HG03378 (cell line): ENCODE measurements at regions not wholly inside any gene's neighbourhood (a gene's known extent, or its start where the extent isn't known, plus 50 kb on each side); places are given as distances from the start of the nearest gene placed in this dataset.

Source experiments
- ATAC-seq: cut with Tn5 transposase; IDR thresholded peaks from one replicate; pipeline ENCODE4 v1.9.1; 2021; ENCODE audit warnings: mild to moderate bottlenecking, moderate library complexity; ENCODE audit not compliant: unreplicated experiment

- ATAC-seq = no peak
Measured at GRCh38 chr22:48793949-48794348, 1033.7 kb downstream of the BRD1 start.

DNA sequence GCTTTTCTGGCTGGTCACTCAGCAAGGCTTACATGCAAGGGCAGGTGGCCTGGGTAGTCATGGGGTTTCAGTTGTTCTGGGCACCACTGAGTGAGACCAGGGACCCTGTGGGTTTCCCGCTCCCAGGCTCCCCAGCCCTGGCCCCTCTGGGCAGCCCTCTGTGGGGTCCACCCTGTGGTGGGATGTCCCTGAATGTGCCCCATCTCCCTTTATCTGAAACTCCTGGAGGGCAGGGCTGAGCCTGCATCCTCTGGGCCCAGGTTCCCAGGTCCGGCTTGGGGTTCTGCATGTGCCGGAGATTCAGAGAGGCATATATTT is 1041.0 kb downstream of the BRD1 start:
- ATAC-seq = no peak

DNA sequence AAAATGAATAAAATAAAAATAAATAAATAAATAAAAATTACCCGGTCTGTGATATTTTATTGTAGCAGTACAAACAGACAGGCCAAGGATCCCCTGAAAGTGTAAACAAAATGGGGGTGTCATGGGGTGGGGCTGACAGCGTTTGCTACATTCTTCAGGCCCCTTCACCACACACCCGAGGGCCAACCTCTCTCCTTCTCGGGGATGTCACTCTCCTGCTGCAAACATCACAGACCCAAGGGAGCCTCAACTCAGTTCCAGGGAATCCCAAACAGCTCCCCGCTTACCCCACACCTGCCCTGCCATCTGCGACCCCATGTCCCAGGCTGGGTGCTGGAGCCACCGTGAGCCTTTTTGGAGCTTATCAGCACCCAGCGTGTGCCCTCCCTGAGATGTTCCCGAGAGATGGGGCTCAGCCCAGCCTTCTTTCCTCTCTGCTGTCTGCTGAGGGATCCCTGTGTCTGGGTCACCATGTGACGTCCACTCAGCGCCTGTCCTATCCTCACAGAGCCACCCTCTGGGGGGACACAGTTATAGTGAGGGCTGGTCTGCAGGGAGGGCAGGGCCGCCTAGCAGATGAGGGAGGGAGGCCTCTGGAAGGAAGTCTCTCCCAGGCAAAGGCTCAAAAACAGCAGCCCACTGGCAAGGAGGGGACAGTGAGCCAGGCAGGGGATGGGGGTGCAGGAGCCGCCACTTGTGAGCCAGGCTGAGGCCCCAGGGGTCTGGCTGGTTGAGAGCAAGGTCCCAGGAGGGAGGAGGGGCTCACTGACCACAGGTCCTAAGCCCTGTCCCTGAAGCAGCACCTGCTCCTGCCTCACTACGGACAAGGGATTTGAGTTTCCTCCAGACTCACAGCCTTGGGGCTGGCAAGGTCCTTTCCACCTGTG is 1041.6 kb downstream of the BRD1 start:
- ATAC-seq = no peak

GRCh38 chr22:48784701-48785503 is 1042.8 kb downstream of the BRD1 start:
- ATAC-seq = no peak

GRCh38 chr22:48783821-48784266 is 1043.8 kb downstream of the BRD1 start:
- no peak for ATAC-seq

DNA sequence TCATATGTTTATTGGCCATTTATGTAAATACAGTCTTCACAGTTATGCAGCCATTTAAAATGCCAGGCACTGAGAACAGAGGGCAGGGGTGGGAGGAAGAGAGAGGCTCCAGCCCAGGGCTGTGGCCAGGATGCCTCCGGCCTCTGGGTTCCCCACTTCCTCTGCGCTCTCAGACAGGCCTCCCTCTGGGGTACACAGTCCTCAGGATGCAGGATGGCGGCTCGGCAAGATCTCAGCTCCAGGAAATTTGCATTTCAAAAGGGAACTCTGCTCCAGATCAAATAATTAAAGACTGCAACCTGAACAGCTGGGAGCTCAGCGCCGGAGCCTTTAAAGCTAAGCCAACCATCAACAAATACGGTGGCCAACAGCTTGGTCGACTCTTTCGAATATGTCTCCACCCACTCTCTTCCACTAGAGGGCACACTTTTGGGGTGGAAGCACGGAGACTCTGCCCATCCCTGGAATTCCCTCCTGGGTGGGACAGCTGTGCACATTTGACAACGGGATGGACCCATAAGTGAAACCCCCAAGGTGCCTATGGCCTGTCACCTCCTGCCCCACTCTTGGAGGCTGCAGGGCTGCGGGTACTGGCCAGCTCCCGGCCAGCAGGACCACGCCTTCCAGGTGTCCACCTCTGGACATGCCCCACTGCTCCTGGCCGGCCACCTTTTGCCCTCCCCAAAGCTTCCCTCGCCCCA is 1044.7 kb downstream of the BRD1 start:
- ATAC-seq = no peak

GRCh38 chr22:48782326-48782725 is 1045.3 kb downstream of the BRD1 start:
- no peak for ATAC-seq

- no peak for ATAC-seq
Measured at GRCh38 chr22:48781868-48782267, 1045.8 kb downstream of the BRD1 start.

DNA sequence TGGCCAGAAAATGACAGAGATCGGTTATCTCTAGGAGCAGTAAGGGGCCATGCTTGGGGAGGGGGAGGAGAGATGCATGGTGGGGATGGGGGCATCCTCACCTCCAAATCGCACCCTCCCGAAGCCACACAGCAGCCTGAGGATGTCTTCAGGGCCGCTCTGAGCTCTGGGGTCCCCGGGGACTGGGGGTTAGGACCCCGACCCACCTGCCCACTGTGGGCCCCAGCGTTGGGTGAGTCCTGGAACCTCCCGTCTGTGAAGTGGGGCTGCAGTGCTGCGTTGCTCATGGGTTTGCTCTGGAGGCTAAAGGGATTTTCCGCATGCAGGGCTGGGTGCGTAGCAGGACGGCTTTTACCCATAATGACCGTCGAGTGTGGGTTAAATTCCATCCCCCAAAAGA is 1046.3 kb downstream of the BRD1 start:
- no peak for ATAC-seq

DNA sequence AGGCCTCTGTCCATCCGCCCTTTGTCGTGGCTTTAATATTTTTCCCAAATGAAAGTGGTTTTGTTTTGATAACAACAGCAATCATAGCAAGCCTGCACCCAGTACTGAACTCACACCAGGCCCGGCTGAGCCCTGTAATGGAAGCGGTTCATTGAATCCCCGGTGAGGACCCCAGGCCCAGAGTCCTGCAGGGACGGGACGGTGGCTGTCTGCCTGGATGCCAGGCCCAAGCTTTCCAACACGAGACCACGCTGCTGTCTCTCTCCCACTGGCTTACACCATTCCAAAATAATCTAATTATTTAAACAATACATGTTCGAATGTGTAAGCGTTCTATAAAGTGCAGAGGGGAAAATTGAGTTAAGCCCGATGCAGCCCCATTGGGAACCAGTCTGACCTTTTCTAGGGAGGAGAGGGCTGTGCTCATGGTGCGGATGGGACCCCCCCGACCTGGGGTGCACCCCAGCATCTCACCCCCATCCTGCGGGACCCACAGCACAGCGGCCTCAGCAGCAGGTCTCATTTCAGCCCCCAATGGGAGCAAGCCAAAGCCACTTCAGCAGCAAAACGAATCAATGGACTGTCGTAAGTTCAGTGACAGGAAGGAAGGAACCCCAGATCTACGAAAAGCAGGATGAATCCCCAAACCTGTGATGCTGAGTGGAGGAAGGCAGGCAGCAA is 1046.9 kb downstream of the BRD1 start:
- no peak for ATAC-seq

DNA sequence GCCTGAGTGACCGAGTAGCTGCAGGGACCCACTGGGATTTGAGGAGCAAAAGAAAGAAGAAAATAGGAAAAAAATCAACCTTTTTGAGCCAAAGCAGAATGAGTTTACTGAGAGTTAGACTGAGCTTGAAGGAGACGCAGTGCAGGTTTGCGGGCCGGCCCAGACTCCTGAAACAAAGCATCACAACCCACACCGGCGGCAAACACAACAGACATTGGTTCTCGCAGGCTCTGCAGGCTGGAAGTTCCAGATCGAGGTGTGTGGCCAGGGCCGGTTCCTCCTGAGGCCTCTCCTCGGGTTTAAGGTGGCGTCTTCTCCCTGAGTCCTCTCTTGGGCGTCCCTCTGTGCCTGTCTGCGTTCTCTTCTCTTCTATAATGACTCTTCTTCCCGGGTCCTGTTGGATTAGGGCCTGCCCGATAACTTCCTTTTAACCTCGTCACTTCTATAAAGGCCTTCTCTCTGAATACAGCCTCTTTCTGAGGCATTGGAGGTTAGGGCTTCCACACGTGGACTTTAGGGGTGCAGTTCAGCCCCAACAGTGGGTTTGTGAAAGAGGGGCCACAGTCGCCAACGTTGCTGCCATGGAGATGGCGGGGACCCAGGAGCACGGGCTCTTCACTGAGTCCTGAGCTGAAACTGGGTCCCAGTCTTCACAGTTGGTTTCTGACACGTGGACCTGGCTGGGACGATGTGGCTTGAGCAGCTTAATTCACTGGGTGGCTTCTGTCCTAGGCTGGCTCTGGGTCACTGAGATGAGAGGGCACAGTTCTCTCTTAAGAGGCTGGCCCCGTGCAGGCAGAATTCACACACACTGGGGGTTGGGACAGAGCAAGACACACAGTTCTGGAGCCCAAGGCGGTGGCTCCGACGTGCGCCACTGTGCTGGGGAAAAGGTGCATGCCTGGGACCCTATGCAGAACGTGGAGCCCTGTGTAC is 1047.7 kb downstream of the BRD1 start:
- ATAC-seq = no peak

GRCh38 chr22:48779211-48779643 is 1048.4 kb downstream of the BRD1 start:
- no peak for ATAC-seq

DNA sequence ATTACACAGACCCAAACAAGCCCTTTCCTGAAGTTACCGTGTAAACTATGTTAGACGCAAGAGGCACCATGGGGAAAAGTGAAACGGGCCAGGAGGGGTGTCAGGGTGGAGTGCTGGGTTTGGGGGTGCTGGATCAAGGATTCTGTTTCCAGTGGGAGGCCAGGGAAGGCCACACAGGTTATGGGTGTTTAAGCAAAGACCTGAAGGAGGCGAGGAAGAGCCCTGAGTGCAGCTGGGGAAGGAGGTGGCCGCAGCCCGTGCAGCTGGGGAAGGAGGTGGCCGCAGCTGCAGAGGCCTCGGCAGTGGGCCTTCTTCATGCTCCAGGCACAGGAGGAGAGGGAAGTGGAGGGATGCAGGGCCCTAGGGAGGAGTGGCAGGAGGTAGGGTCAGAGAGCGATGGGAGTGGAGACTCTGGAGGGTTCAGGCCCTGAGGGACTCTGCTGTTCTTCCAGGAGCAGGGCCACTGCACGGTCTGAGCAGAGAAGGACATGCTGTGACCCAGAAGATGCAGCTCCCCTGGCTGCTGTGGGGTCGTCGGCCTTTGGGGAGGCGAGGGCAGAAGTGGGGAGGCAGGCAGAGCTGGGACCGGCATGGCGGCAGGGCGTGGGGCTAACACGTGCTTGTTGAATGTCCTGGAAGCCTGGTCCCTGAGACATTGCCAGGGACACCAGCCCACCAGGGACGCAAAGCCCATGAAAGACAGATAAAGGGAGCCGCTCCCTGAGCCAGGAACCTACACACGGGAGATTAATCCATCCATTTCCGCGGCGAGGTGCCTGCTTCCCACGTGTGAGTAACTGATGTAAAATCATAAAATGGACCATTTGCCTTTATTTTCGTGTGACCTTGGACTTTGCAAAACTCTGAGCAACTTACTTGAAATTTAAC is 1049.1 kb downstream of the BRD1 start:
- no peak for ATAC-seq

- no peak for ATAC-seq
Measured at GRCh38 chr22:48772286-48772907, 1055.3 kb downstream of the BRD1 start.

DNA sequence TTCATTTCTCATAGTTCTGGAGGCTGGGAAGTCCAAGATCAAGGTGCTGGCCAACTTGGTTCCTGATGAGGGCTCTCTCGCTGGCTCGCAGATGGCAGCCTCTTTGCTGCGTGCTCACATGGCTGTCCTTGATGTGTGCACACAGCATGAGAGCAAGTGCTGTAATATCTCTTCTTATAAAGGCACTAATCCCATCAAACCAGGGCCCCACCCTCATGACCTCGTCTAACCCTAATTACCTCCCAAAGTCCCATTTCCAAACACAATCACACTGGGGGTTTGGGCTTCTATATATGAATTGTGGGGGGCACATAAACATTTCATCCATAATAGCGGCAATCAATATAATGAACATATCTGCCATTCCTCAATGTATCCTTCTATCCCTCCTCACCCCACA is 1062.1 kb downstream of the BRD1 start:
- no peak for ATAC-seq

DNA sequence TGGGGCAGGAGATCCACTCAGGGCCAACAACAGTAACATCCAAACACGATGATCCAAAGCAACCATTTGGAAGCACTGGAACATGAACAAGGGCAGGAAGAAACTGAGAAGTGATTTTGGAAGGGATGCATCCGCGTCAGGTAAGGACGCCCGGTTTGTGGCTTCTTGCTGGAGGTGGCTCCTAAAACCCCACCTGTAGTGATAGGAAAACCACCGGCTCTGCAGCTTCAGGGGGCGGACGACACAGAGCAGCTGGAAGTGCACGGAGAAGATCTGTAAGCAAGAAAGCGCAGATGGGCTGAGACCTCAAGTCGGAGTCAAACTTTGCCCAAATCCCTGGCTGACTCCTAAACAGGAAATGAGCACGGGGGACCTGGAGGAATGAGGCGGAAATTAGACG is 1066.1 kb downstream of the BRD1 start:
- ATAC-seq = no peak

DNA sequence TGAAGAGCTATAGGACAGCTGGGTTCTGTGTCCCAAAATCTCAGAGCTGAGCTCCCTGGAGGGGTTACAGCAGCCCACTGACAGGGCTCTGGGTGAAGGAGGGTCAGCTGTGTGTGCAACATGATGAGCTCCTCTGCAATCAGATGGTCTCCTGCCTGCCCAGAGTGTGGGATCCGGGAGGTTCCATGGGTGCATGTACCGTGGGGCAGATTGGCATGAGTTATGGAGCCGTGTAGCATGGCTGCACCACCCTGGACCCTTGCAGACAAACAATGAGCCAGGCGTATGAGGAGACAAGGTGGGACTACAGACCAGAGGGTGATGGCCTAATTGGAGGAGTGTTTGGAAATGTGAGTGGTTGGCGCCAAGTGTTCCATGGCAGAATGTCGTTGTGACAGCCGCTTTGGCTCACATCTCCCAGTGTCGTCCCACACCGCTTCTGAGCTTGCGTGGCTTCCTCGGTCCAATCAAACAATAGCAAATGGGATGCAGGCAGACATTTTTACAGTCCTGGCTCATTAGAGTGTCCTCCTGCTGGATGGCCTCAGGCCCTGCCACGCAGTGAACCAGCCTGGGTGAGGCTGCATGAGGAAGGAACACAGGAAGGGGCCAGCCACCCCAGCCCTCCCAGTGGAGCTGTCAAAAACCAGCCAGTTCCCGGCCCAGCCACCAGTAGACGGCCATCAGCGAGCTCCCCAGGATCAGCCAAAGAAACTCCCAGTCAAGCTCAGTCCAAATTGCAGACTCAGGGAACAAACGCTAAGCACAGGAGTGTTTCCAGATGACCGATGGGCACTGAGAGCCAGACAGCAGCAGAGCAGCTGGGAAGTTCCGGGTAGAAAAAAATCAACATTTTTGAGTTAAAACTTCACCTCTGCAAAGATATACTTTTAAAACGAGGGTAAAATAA is 1066.9 kb downstream of the BRD1 start:
- ATAC-seq = no peak
